ENCODE measurements at regions not wholly inside any gene's neighbourhood (a gene's known extent, or its start where the extent isn't known, plus 50 kb on each side); places are given as distances from the start of the nearest gene placed in this dataset.

DNA sequence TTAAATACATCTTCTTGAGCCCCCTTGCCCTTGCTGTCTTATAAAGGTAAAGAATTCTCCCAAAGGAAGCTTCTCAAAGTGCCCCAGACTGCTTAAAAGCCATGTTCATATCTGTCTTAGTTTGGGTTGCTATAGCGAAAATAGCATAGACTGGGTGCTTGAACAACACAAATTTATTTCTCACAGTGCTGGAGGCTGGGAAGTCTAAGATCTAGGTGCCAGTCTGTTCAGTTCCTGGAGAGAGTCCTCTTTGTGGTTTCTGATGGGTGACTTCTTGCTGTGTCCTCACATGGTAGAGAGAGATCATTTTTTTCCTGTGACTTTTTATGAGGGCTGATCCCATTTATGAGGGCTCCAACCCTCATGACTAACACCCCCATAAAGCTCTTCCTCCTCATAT, 486.7 kb upstream of the ADAMTS16 start:
- TF ChIP-seq EHMT2 (IDR thresholded peaks at IDR 0.05; ENCODE audit: low read depth) (no peak), HDAC2 (IDR thresholded peaks at IDR 0.05) (no peak), RARB (CRISPR knock-in tag; IDR thresholded peaks at IDR 0.05) (no peak), RFX5 (IDR thresholded peaks at IDR 0.05) (no peak), POLR2A (IDR thresholded peaks at IDR 0.05; ENCODE audit: low read length) (no peak), EP300 (IDR thresholded peaks at IDR 0.05) (no peak), SMC3 (IDR thresholded peaks at IDR 0.05) (no peak), SREBF2 (IDR thresholded peaks at IDR 0.05) (no peak), CEBPB (IDR thresholded peaks at IDR 0.05) (no peak), FOSL2 (IDR thresholded peaks at IDR 0.05) (no peak), FOSL2 (CRISPR knock-in tag; IDR thresholded peaks at IDR 0.05) (no peak)
- TF ChIP-seq, protein P1, sequence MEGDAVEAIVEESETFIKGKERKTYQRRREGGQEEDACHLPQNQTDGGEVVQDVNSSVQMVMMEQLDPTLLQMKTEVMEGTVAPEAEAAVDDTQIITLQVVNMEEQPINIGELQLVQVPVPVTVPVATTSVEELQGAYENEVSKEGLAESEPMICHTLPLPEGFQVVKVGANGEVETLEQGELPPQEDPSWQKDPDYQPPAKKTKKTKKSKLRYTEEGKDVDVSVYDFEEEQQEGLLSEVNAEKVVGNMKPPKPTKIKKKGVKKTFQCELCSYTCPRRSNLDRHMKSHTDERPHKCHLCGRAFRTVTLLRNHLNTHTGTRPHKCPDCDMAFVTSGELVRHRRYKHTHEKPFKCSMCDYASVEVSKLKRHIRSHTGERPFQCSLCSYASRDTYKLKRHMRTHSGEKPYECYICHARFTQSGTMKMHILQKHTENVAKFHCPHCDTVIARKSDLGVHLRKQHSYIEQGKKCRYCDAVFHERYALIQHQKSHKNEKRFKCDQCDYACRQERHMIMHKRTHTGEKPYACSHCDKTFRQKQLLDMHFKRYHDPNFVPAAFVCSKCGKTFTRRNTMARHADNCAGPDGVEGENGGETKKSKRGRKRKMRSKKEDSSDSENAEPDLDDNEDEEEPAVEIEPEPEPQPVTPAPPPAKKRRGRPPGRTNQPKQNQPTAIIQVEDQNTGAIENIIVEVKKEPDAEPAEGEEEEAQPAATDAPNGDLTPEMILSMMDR (IDR thresholded peaks at IDR 0.05) = no peak
- TF ChIP-seq, protein P2, sequence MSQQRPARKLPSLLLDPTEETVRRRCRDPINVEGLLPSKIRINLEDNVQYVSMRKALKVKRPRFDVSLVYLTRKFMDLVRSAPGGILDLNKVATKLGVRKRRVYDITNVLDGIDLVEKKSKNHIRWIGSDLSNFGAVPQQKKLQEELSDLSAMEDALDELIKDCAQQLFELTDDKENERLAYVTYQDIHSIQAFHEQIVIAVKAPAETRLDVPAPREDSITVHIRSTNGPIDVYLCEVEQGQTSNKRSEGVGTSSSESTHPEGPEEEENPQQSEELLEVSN (IDR thresholded peaks at IDR 0.05; ENCODE audit: borderline replicate concordance, low read depth) = no peak
- TF ChIP-seq, protein P3, sequence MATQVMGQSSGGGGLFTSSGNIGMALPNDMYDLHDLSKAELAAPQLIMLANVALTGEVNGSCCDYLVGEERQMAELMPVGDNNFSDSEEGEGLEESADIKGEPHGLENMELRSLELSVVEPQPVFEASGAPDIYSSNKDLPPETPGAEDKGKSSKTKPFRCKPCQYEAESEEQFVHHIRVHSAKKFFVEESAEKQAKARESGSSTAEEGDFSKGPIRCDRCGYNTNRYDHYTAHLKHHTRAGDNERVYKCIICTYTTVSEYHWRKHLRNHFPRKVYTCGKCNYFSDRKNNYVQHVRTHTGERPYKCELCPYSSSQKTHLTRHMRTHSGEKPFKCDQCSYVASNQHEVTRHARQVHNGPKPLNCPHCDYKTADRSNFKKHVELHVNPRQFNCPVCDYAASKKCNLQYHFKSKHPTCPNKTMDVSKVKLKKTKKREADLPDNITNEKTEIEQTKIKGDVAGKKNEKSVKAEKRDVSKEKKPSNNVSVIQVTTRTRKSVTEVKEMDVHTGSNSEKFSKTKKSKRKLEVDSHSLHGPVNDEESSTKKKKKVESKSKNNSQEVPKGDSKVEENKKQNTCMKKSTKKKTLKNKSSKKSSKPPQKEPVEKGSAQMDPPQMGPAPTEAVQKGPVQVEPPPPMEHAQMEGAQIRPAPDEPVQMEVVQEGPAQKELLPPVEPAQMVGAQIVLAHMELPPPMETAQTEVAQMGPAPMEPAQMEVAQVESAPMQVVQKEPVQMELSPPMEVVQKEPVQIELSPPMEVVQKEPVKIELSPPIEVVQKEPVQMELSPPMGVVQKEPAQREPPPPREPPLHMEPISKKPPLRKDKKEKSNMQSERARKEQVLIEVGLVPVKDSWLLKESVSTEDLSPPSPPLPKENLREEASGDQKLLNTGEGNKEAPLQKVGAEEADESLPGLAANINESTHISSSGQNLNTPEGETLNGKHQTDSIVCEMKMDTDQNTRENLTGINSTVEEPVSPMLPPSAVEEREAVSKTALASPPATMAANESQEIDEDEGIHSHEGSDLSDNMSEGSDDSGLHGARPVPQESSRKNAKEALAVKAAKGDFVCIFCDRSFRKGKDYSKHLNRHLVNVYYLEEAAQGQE (IDR thresholded peaks at IDR 0.05) = no peak
